Esophagus muscularis mucosa (tissue), 4 donors: ENCODE measurements at regions not wholly inside any gene's neighbourhood (a gene's known extent, or its start where the extent isn't known, plus 50 kb on each side); places are given as distances from the start of the nearest gene placed in this dataset.

ENCODE experiments used
- CTCF ChIP-seq, 3 experiments: fragments of 200-600 bp in 2 of 3; fragments of 450-650 bp in 1 of 3; sonication (generic) in 2 of 3; IDR thresholded peaks; one replicate each; pipeline ENCODE4 v1.5.1; 2017 to 2019; ENCODE audit warnings: antibody characterized with exemption in 3 of 3, mild to moderate bottlenecking in 2 of 3, moderate library complexity in 1 of 3
- EP300 ChIP-seq: sonication (generic); formaldehyde crosslinking; IDR thresholded peaks from one replicate; pipeline ENCODE4 v1.6.1; 2017; ENCODE audit warnings: antibody characterized with exemption
- POLR2A ChIP-seq: fragments of 450-650 bp; IDR thresholded peaks from one replicate; pipeline ENCODE4 v1.6.1; 2017; ENCODE audit warnings: antibody characterized with exemption, moderate library complexity, mild to moderate bottlenecking, low read depth
- POLR2AphosphoS5 ChIP-seq, 2 donors: sonication (generic); formaldehyde crosslinking; IDR thresholded peaks; one replicate each; pipeline ENCODE4 v1.6.1; 2017; ENCODE audit warnings: antibody characterized with exemption in 2 of 2

DNA sequence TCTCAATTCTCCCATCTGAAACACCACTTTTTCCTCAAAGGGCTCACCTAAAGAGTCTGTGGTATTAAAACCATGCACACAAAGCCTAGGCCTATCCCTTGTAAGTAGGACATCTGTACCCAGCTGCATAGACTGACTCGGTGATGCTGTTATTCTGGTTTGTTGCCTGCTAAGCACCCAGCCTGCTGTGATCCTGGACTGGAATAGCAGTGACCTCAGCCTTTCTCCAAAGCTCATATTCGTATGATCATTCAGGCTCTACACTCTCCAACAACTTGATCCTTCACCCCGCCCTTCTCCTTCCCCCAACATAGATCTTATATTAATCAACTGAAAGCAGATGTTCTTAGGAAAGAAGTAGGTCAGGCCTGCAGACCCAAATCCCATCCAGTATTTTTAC lies 81.4 kb upstream of the WWC1 start:
- TF ChIP-seq CTCF (IDR thresholded peaks at IDR 0.05): no peak
- no peak for TF ChIP-seq POLR2A
- TF ChIP-seq POLR2AphosphoS5 (IDR thresholded peaks at IDR 0.05): no peak
- TF ChIP-seq EP300: no peak
